Calu3 (cell line): ENCODE measurements at regions not wholly inside any gene's neighbourhood (a gene's known extent, or its start where the extent isn't known, plus 50 kb on each side); places are given as distances from the start of the nearest gene placed in this dataset.

Experiments
- BruUV-seq: library from RNA; stranded (reverse); fragments of 400-500 nt; replicated peaks from 2 replicates; lab custom pipeline; 2021; lab: Mats Ljungman, UMichigan
- CTCF ChIA-PET: fragments of 300-600 bp; sonication (Branson Sonifier 250); formaldehyde crosslinking; loops from one replicate; lab custom pipeline; 2022; ENCODE audit warnings: antibody characterized with exemption; lab: Charles Lee
- DNase-seq: peaks from one replicate; pipeline ENCODE4 v3.0.0; 2022
- H3K27ac Mint-ChIP-seq: one replicate; pipeline ENCODE4 v1.8.0; 2022; ENCODE audit warnings: mixed read lengths; ENCODE audit not compliant: unreplicated experiment
- H3K27me3 Mint-ChIP-seq: one replicate; pipeline ENCODE4 v1.8.0; 2022; ENCODE audit warnings: mixed read lengths; ENCODE audit not compliant: unreplicated experiment
- H3K36me3 Mint-ChIP-seq: one replicate; pipeline ENCODE4 v1.8.0; 2022; ENCODE audit warnings: mild to moderate bottlenecking, moderate library complexity, mixed read lengths; ENCODE audit not compliant: insufficient read depth, unreplicated experiment
- H3K4me1 Mint-ChIP-seq: one replicate; pipeline ENCODE4 v1.8.0; 2022; ENCODE audit warnings: mild to moderate bottlenecking, low read depth, mixed read lengths; ENCODE audit not compliant: unreplicated experiment
- H3K4me3 Mint-ChIP-seq: one replicate; pipeline ENCODE4 v1.8.0; 2022; ENCODE audit warnings: mild to moderate bottlenecking, low read depth, moderate library complexity, mixed read lengths; ENCODE audit not compliant: unreplicated experiment
- H3K9me3 Mint-ChIP-seq: one replicate; pipeline ENCODE4 v1.8.0; 2022; ENCODE audit warnings: low read depth, mixed read lengths; ENCODE audit not compliant: unreplicated experiment
- CTCF ChIP-seq: fragments of 200-600 bp; IDR thresholded peaks from one replicate; pipeline ENCODE4 v1.8.0; 2022; ENCODE audit warnings: antibody characterized with exemption; ENCODE audit not compliant: unreplicated experiment
- intact Hi-C: fragments of 100-400 bp; cut with micrococcal nuclease; formaldehyde crosslinking; loops from one replicate; pipeline ENCODE4 v1.10.0; 2022; ENCODE audit not compliant: unreplicated experiment

GRCh38 chr11:15374418-15374817, 259.7 kb downstream of the INSC start:
- Mint-ChIP-seq H3K9me3 (peaks cover 6% of the 10 kb centered on the region), H3K27ac (no peak overlapping the region), H3K4me1 (no peaks in the 10 kb centered on the region), H3K4me3 (no peak overlapping the region), H3K27me3 (no peaks in the 10 kb centered on the region), H3K36me3 (no peaks in the 10 kb centered on the region)
- intact Hi-C loops = no loop called here
- DNase-seq = no peak
- TF ChIP-seq CTCF = no peak
- no TSS peak for BruUV-seq
- CTCF ChIA-PET = no interaction called here

- Mint-ChIP-seq H3K36me3 (no peaks in the 10 kb centered on the region), H3K4me1 (no peaks in the 10 kb centered on the region), H3K27ac (no peak overlapping the region), H3K9me3 (peaks cover 9% of the 10 kb centered on the region), H3K27me3 (no peaks in the 10 kb centered on the region), H3K4me3 (no peak overlapping the region)
- DNase-seq = no peak
- TF ChIP-seq CTCF = no peak
- CTCF ChIA-PET = interaction anchor here (1.0 kb wide), 1 partner anchor 251 kb away, joined by 3 read pairs; no protein-coding TSS in a partner anchor
- no TSS peak for BruUV-seq
- intact Hi-C loops = no loop called here
Measured at GRCh38 chr11:15378941-15379340, 264.2 kb downstream of the INSC start.

GRCh38 chr11:15379483-15379882, 264.8 kb downstream of the INSC start:
- no peaks in the 10 kb centered on the region for H3K27me3 Mint-ChIP-seq

GRCh38 chr11:15390857-15391256, 276.1 kb downstream of the INSC start:
- H3K9me3 Mint-ChIP-seq = peaks cover 9% of the 10 kb centered on the region
- no peaks in the 10 kb centered on the region for H3K4me1 Mint-ChIP-seq
- BruUV-seq = no TSS peak
- TF ChIP-seq CTCF = no peak
- CTCF ChIA-PET = no interaction called here
- no peaks in the 10 kb centered on the region for H3K36me3 Mint-ChIP-seq
- DNase-seq = no peak
- no peaks in the 10 kb centered on the region for H3K27me3 Mint-ChIP-seq
- intact Hi-C loops = no loop called here
- H3K4me3 Mint-ChIP-seq = no peak overlapping the region
- H3K27ac Mint-ChIP-seq = no peak overlapping the region

More at GRCh38 chr11:15379483-15379882, 264.8 kb downstream of the INSC start:
- BruUV-seq = no TSS peak
- CTCF ChIA-PET = interaction anchor here (0.6 kb wide), 1 partner anchor 19 kb away, joined by 3 read pairs; no protein-coding TSS in a partner anchor
- Mint-ChIP-seq H3K9me3 (peaks cover 9% of the 10 kb centered on the region), H3K4me3 (no peak overlapping the region), H3K27ac (no peak overlapping the region), H3K4me1 (no peaks in the 10 kb centered on the region), H3K36me3 (no peaks in the 10 kb centered on the region)
- DNase-seq = no peak
- intact Hi-C loops = no loop called here
- TF ChIP-seq CTCF = no peak
